ENCODE measurements at regions not wholly inside any gene's neighbourhood (a gene's known extent, or its start where the extent isn't known, plus 50 kb on each side); places are given as distances from the start of the nearest gene placed in this dataset.

DNA sequence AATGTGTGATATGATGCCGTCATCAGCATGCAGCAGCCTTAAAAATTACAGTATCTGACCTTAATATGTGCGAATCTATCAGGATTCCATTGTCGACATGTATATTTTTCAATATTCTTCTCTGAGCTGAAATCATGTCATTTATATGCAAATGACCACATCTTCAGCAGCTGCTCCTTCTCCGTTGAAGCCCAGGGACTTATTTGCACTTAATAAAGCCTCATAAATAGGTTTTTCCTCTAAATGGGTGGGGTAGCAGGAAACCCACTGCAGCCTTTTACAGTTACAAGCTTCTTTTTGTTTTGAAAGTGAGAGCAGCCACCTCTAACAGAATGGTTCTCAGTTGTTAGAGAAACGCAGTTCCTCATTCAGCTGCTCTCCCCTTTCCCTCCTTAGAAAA, 178.8 kb upstream of the ZNF644 start:
- Histone ChIP-seq H2BK15ac (ENCODE audit: low read length) (no peak overlapping the region), H3K56ac (replicated peaks; ENCODE audit: insufficient read length, low read depth, low read length) (no peak overlapping the region), H3K9me3 (ENCODE audit: insufficient read depth in 2 of 2, low read depth in 1 of 2, low read length in 1 of 2) (no peaks in the 10 kb centered on the region), H3K79me2 (ENCODE audit: control insufficient read depth in 1 of 2, insufficient read depth in 2 of 2, low read length in 2 of 2) (no peaks in the 10 kb centered on the region), H3K27ac (ENCODE audit: low read depth, low read length) (no peak overlapping the region), H4K20me1 (replicated peaks in 1 of 2; ENCODE audit: control insufficient read depth in 1 of 2, insufficient read depth in 2 of 2, low read length in 2 of 2) (no peaks in the 10 kb centered on the region), H2BK120ac (replicated peaks; ENCODE audit: low read depth, low read length) (no peak overlapping the region), H2BK5ac (ENCODE audit: low read depth, low read length) (no peak overlapping the region), H2AK5ac (ENCODE audit: low read depth, low read length) (no peak overlapping the region), H3K18ac (ENCODE audit: extremely low read depth, low read length) (no peak overlapping the region), H3K4ac (replicated peaks; ENCODE audit: insufficient read length, low read depth, low read length) (no peak overlapping the region), H3K14ac (ENCODE audit: insufficient read length) (no peak overlapping the region), H3K36me3 (ENCODE audit: control insufficient read depth in 2 of 4, insufficient read depth in 4 of 4, low read length in 3 of 4) (no peaks in the 10 kb centered on the region), H2BK20ac (ENCODE audit: low read length) (no peak overlapping the region), H3K23me2 (ENCODE audit: low read depth, low read length) (no peaks in the 10 kb centered on the region), H4K5ac (ENCODE audit: insufficient read length, low read depth, low read length) (no peak overlapping the region), H2BK12ac (ENCODE audit: low read depth, low read length) (no peak overlapping the region), H3K4me1 (replicated peaks in 1 of 4; ENCODE audit: control insufficient read depth in 3 of 4, insufficient read depth in 4 of 4, low read length in 3 of 4) (peaks cover 0 to 5% (median 0%) of the 10 kb centered on the region in 4 experiments; a peak in 2 of 7 replicates), H4K91ac (replicated peaks; ENCODE audit: insufficient read length, low read length) (no peak overlapping the region), H3K4me2 (ENCODE audit: insufficient read depth in 1 of 2, low read depth in 2 of 2, low read length in 2 of 2) (no peak overlapping the region), H3K23ac (ENCODE audit: insufficient read length) (no peak overlapping the region), H3K27me3 (replicated peaks in 1 of 4; ENCODE audit: control insufficient read depth in 3 of 4, extremely low read depth in 1 of 4, insufficient read depth in 3 of 4, low read length in 3 of 4) (no peaks in the 10 kb centered on the region), H3K9ac (replicated peaks in 1 of 4; ENCODE audit: extremely low read depth in 1 of 4, low read depth in 3 of 4, low read length in 3 of 4) (no peak overlapping the region), H3K4me3 (ENCODE audit: extremely low read depth in 1 of 4, insufficient read depth in 2 of 4, low read depth in 3 of 4, low read length in 4 of 4) (no peak overlapping the region), H2AFZ (ENCODE audit: low read length) (0 out of 2 replicates have a peak overlapping the region, but pooled peaks have one; percentile 13), H3K79me1 (ENCODE audit: low read depth, low read length) (no peaks in the 10 kb centered on the region), H4K8ac (ENCODE audit: extremely low read depth, insufficient read depth, low read length) (no peak overlapping the region)
- CTCF ChIA-PET (ENCODE audit: partially characterized antibody): interaction anchor here (0.8 to 2.3 kb wide), 4 partner anchors 35 to 585 kb away, joined by 3 to 12 read pairs (median 6); no protein-coding TSS in a partner anchor
- WGBS, 2 experiments (ENCODE audit: extremely low coverage in 1 of 2, insufficient coverage in 1 of 2, insufficient read length in 1 of 2, insufficient replicate concordance in 2 of 2, low coverage in 1 of 2, low lambda C conversion rate in 2 of 2, missing lambda C conversion rate in 1 of 2): 80% methylated on average over 5 of the region's 5 CpGs; no CpG with 5 or more reads in 1 of the 2 experiments
- POLR2A ChIA-PET (ENCODE audit: partially characterized antibody): no interaction called here
- FAIRE-seq (no peak), DNase-seq (ENCODE audit: low read depth in 1 of 2, low spot score in 2 of 2) (no peak)
- TF ChIP-seq CBX5 (IDR thresholded peaks at IDR 0.05; ENCODE audit: low read depth, low read length): no peak
- TF ChIP-seq HDAC6 (IDR thresholded peaks at IDR 0.05; ENCODE audit: low read depth, low read length): no peak
- TF ChIP-seq BACH1 (IDR thresholded peaks at IDR 0.05; ENCODE audit: low read length): no peak
- no peak for TF ChIP-seq NANOG (IDR thresholded peaks at IDR 0.05; ENCODE audit: insufficient read depth, low read depth, low read length, poor library complexity, severe bottlenecking)
- TF ChIP-seq, protein P1, sequence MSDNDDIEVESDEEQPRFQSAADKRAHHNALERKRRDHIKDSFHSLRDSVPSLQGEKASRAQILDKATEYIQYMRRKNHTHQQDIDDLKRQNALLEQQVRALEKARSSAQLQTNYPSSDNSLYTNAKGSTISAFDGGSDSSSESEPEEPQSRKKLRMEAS (IDR thresholded peaks at IDR 0.05): no peak
- no peak for TF ChIP-seq TCF12 (IDR thresholded peaks at IDR 0.05; ENCODE audit: low read depth, low read length)
- TF ChIP-seq ZNF274 (IDR thresholded peaks at IDR 0.05; ENCODE audit: borderline replicate concordance, extremely low read depth, low read length): no peak

Data from H1 (cell line).